Spleen (tissue), 11 donors: ENCODE measurements at regions not wholly inside any gene's neighbourhood (a gene's known extent, or its start where the extent isn't known, plus 50 kb on each side); places are given as distances from the start of the nearest gene placed in this dataset.

Experiments used
- DNase-seq: peaks from one replicate; pipeline ENCODE4 v3.0.0-alpha.2; 2020
- H3K27ac ChIP-seq, 8 donors: fragments of 200-600 bp; sonication (generic) in 7 of 8; 1 replicate in 4 of 8; 2 replicates in 4 of 8; pipeline versions ENCODE4 v1.5.0 to v1.8.0; 2016 to 2021; ENCODE audit warnings: inconsistent platforms in 4 of 8, mild to moderate bottlenecking in 4 of 8, moderate library complexity in 1 of 8
- H3K27me3 ChIP-seq, 7 donors: fragments of 200-600 bp; sonication (generic) in 6 of 7; replicated peaks in 1 of 7; 1 replicate in 4 of 7; 2 replicates in 3 of 7; pipeline versions ENCODE4 v1.5.0 to v1.8.0; 2016 to 2021; ENCODE audit warnings: inconsistent platforms in 3 of 7, mild to moderate bottlenecking in 1 of 7
- H3K36me3 ChIP-seq, 6 donors: fragments of 200-600 bp; sonication (generic) in 5 of 6; 1 replicate in 4 of 6; 2 replicates in 2 of 6; pipeline versions ENCODE4 v1.5.0 to v1.8.0; 2016 to 2021; ENCODE audit warnings: inconsistent platforms in 2 of 6
- H3K4me1 ChIP-seq, 6 donors: fragments of 200-600 bp; sonication (generic) in 5 of 6; 1 replicate in 3 of 6; 2 replicates in 3 of 6; pipeline versions ENCODE4 v1.5.0 to v1.8.0; 2016 to 2021; ENCODE audit warnings: inconsistent platforms in 3 of 6
- H3K4me3 ChIP-seq, 8 donors: fragments of 200-600 bp; sonication (generic) in 7 of 8; 1 replicate in 4 of 8; 2 replicates in 4 of 8; pipeline versions ENCODE4 v1.5.0 to v1.8.0; 2016 to 2021; ENCODE audit warnings: inconsistent platforms in 4 of 8, mild to moderate bottlenecking in 4 of 8, moderate library complexity in 2 of 8
- H3K9me3 ChIP-seq, 8 donors: fragments of 200-600 bp; sonication (generic) in 7 of 8; 1 replicate in 4 of 8; 2 replicates in 4 of 8; pipeline versions ENCODE4 v1.5.0 to v1.8.0; 2016 to 2021; ENCODE audit warnings: inconsistent platforms in 4 of 8
- CTCF ChIP-seq, 11 experiments: fragments of 200-600 bp in 7 of 11; fragments of 450-650 bp in 4 of 11; sonication (generic) in 4 of 11; IDR thresholded peaks in 8 of 11; conservative IDR thresholded peaks in 3 of 11; 1 replicate in 7 of 11; 2 replicates in 4 of 11; pipeline versions ENCODE4 v1.4.0 to v1.8.0; 2016 to 2021; ENCODE audit warnings: antibody characterized with exemption in 11 of 11, inconsistent platforms in 4 of 11, mild to moderate bottlenecking in 1 of 11
- POLR2A ChIP-seq, 3 donors: fragments of 450-650 bp; IDR thresholded peaks; one replicate each; pipeline ENCODE4 v1.5.1; 2017; ENCODE audit warnings: antibody characterized with exemption in 3 of 3, mild to moderate bottlenecking in 1 of 3
- POLR2AphosphoS5 ChIP-seq, 3 donors: sonication (generic); formaldehyde crosslinking; IDR thresholded peaks; one replicate each; pipeline ENCODE4 v1.5.1; 2017; ENCODE audit warnings: antibody characterized with exemption in 3 of 3
- WGBS, 5 donors: extraction: QIAGEN DNeasy Blood & Tissue Kit in 3 of 5; methylation state at CpG; one replicate each; pipeline versions ENCODE4 v1.1.5 to v1.1.7; 2013 to 2018; 5-methylcytosine and 5-hydroxymethylcytosine counted together
- intact Hi-C: fragments of 100-400 bp; cut with DNase I; formaldehyde crosslinking; loops from one replicate; pipeline ENCODE4 v1.15.0; 2023; ENCODE audit warnings: low total_unique reads
- donor health status: healthy with polysubstance abuse.
- donor health status: DM: no; HTN: no; CAD: no; lungs with moderate emphysema.
- donor health status: DM: no; HTN: no; CAD: no.
- donor health status: Bipolar disorder and iron deficiency.
- donor health status: healthy.
- donor health status: DM: no; HTN: no; CAD: no.
- donor health status: DM: yes; HTN: yes; CAD: no.

GRCh38 chr2:74762789-74763188 lies 71.1 kb upstream of the HK2 start:
- TF ChIP-seq POLR2AphosphoS5 (IDR thresholded peaks at IDR 0.05) (no peak), CTCF (IDR thresholded peaks at IDR 0.05 in 8 of 11, conservative IDR thresholded peaks at IDR 0.05 in 3 of 11) (no peak), POLR2A (IDR thresholded peaks at IDR 0.05) (no peak)

GRCh38 chr2:74763962-74764428 lies 69.9 kb upstream of the HK2 start:
- Histone ChIP-seq H3K9me3 (no peaks in the 10 kb centered on the region), H3K27ac (peak overlapping the region in 1 of 8 donors; percentile 35), H3K4me1 (peaks cover 0 to 18% (median 13%) of the 10 kb centered on the region in 6 donors), H3K27me3 (no peaks in the 10 kb centered on the region), H3K36me3 (no peaks in the 10 kb centered on the region), H3K4me3 (no peak overlapping the region)
- DNase-seq = no peak
- TF ChIP-seq POLR2A (IDR thresholded peaks at IDR 0.05) (no peak), CTCF (IDR thresholded peaks at IDR 0.05 in 8 of 11, conservative IDR thresholded peaks at IDR 0.05 in 3 of 11) (no peak), POLR2AphosphoS5 (IDR thresholded peaks at IDR 0.05) (no peak)
- intact Hi-C loops = no loop called here

More at GRCh38 chr2:74762789-74763188, 71.1 kb upstream of the HK2 start:
- Histone ChIP-seq H3K9me3 (peaks cover 0 to 8% (median 3%) of the 10 kb centered on the region in 8 donors), H3K4me3 (no peak overlapping the region), H3K36me3 (no peaks in the 10 kb centered on the region), H3K27me3 (no peaks in the 10 kb centered on the region), H3K4me1 (peaks cover 0 to 18% (median 13%) of the 10 kb centered on the region in 6 donors), H3K27ac (no peak overlapping the region)
- intact Hi-C loops = no loop called here
- 82 to 91% (median 86%) methylated on average over 3 of the region's 3 CpGs for WGBS, 5 donors
- no peak for DNase-seq

GRCh38 chr2:74764429-74765272 lies 69.3 kb upstream of the HK2 start:
- 23 to 33% (median 28%) methylated on average over 5 of the region's 5 CpGs for WGBS, 5 donors
- Histone ChIP-seq H3K27ac (peak overlapping the region in 3 of 8 donors; percentile 8 to 35 (median 23)), H3K9me3 (no peaks in the 10 kb centered on the region), H3K4me1 (peaks cover 0 to 18% (median 13%) of the 10 kb centered on the region in 6 donors), H3K27me3 (no peaks in the 10 kb centered on the region), H3K4me3 (no peak overlapping the region), H3K36me3 (no peaks in the 10 kb centered on the region)
- TF ChIP-seq CTCF (IDR thresholded peaks at IDR 0.05 in 8 of 11, conservative IDR thresholded peaks at IDR 0.05 in 3 of 11) (no peak), POLR2AphosphoS5 (IDR thresholded peaks at IDR 0.05) (no peak), POLR2A (IDR thresholded peaks at IDR 0.05) (no peak)
- no peak for DNase-seq
- intact Hi-C loops = no loop called here

GRCh38 chr2:74766780-74767179 lies 67.1 kb upstream of the HK2 start:
- TF ChIP-seq CTCF (IDR thresholded peaks at IDR 0.05 in 8 of 11, conservative IDR thresholded peaks at IDR 0.05 in 3 of 11) (no peak), POLR2AphosphoS5 (IDR thresholded peaks at IDR 0.05) (no peak), POLR2A (IDR thresholded peaks at IDR 0.05) (no peak)
- H3K36me3 ChIP-seq = no peaks in the 10 kb centered on the region
- peaks cover 0 to 18% (median 13%) of the 10 kb centered on the region in 6 donors for H3K4me1 ChIP-seq
- H3K4me3 ChIP-seq = no peak overlapping the region
- H3K9me3 ChIP-seq = no peaks in the 10 kb centered on the region
- WGBS, 5 donors = 90 to 97% (median 96%) methylated on average over 3 of the region's 3 CpGs
- intact Hi-C loops = no loop called here
- H3K27ac ChIP-seq = no peak overlapping the region
- H3K27me3 ChIP-seq = no peaks in the 10 kb centered on the region
- DNase-seq = no peak
